ENCODE measurements at regions not wholly inside any gene's neighbourhood (a gene's known extent, or its start where the extent isn't known, plus 50 kb on each side); places are given as distances from the start of the nearest gene placed in this dataset.
"Not testable (repeated sequence)": the region's sequence is repeated elsewhere in the genome, so short reads cannot be mapped to it uniquely, and the experiment has no call there.

GRCh38 chr2:16103614-16104314 is 163.4 kb downstream of the MYCN start:
- no peaks in the 10 kb centered on the region for H3K27me3 ChIP-seq (ENCODE audit: insufficient read depth, low read length)
- 0 out of 2 replicates have a peak overlapping the region, but pooled peaks have one; percentile 41 for H3K4me3 ChIP-seq (ENCODE audit: low read length)
- peak overlapping the region; percentile 72 for H3K9ac ChIP-seq (ENCODE audit: low read depth, low read length)
- 47% methylated on average over 11 of the region's 12 CpGs for WGBS
- H3K9me3 ChIP-seq (ENCODE audit: insufficient read depth, low read depth, low read length): no peaks in the 10 kb centered on the region
- peaks cover 50% of the 10 kb centered on the region for H3K4me1 ChIP-seq (ENCODE audit: insufficient read depth, low read length)
- H3K36me3 ChIP-seq (ENCODE audit: insufficient read depth, low read length): no peaks in the 10 kb centered on the region
- H3K27ac ChIP-seq (ENCODE audit: low read depth, low read length): peak overlapping the region; percentile 96

GRCh38 chr2:16102976-16103380 is 162.6 kb downstream of the MYCN start:
- WGBS: 20% methylated on average over 16 of the region's 16 CpGs
- Histone ChIP-seq H3K9me3 (ENCODE audit: insufficient read depth, low read depth, low read length) (no peaks in the 10 kb centered on the region), H3K36me3 (ENCODE audit: insufficient read depth, low read length) (no peaks in the 10 kb centered on the region), H3K27ac (ENCODE audit: low read depth, low read length) (peak overlapping the region; percentile 96), H3K4me3 (ENCODE audit: low read length) (no peak overlapping the region), H3K9ac (ENCODE audit: low read depth, low read length) (peak overlapping the region; percentile 21; the same call in 1 of the 2 replicates), H3K4me1 (ENCODE audit: insufficient read depth, low read length) (peaks cover 50% of the 10 kb centered on the region), H3K27me3 (ENCODE audit: insufficient read depth, low read length) (no peaks in the 10 kb centered on the region)

GRCh38 chr2:16102358-16102975 is 162.1 kb downstream of the MYCN start:
- no peaks in the 10 kb centered on the region for H3K36me3 ChIP-seq (ENCODE audit: insufficient read depth, low read length)

GRCh38 chr2:16101196-16101595 is 160.8 kb downstream of the MYCN start:
- Histone ChIP-seq H3K36me3 (ENCODE audit: insufficient read depth, low read length) (no peaks in the 10 kb centered on the region), H3K27me3 (ENCODE audit: insufficient read depth, low read length) (no peaks in the 10 kb centered on the region), H3K4me3 (ENCODE audit: low read length) (no peak overlapping the region), H3K9me3 (ENCODE audit: insufficient read depth, low read depth, low read length) (no peaks in the 10 kb centered on the region), H3K27ac (ENCODE audit: low read depth, low read length) (no peak overlapping the region), H3K9ac (ENCODE audit: low read depth, low read length) (no peak overlapping the region), H3K4me1 (ENCODE audit: insufficient read depth, low read length) (peaks cover 38% of the 10 kb centered on the region)
- WGBS: 92% methylated on average over 3 of the region's 3 CpGs

More at GRCh38 chr2:16102358-16102975, 162.1 kb downstream of the MYCN start:
- Histone ChIP-seq H3K4me1 (ENCODE audit: insufficient read depth, low read length) (peaks cover 50% of the 10 kb centered on the region), H3K27me3 (ENCODE audit: insufficient read depth, low read length) (no peaks in the 10 kb centered on the region), H3K4me3 (ENCODE audit: low read length) (no peak overlapping the region), H3K9ac (ENCODE audit: low read depth, low read length) (peak overlapping the region; percentile 21), H3K27ac (ENCODE audit: low read depth, low read length) (peak overlapping the region; percentile 96), H3K9me3 (ENCODE audit: insufficient read depth, low read depth, low read length) (no peaks in the 10 kb centered on the region)
- WGBS: 41% methylated on average over 13 of the region's 14 CpGs

- no peaks in the 10 kb centered on the region for H3K36me3 ChIP-seq (ENCODE audit: insufficient read depth, low read length)
- H3K4me1 ChIP-seq (ENCODE audit: insufficient read depth, low read length): peaks cover 29% of the 10 kb centered on the region
- no peak overlapping the region for H3K27ac ChIP-seq (ENCODE audit: low read depth, low read length)
- H3K9ac ChIP-seq (ENCODE audit: low read depth, low read length): no peak overlapping the region
- H3K9me3 ChIP-seq (ENCODE audit: insufficient read depth, low read depth, low read length): no peaks in the 10 kb centered on the region
- no peak overlapping the region for H3K4me3 ChIP-seq (ENCODE audit: low read length)
- WGBS: 95% methylated on average over 1 of the region's 1 CpG
- no peaks in the 10 kb centered on the region for H3K27me3 ChIP-seq (ENCODE audit: insufficient read depth, low read length)
Measured at GRCh38 chr2:16100006-16100405, 159.7 kb downstream of the MYCN start.

GRCh38 chr2:16099326-16099725 is 159.0 kb downstream of the MYCN start:
- Histone ChIP-seq H3K27ac (ENCODE audit: low read depth, low read length) (no peak overlapping the region), H3K36me3 (ENCODE audit: insufficient read depth, low read length) (no peaks in the 10 kb centered on the region), H3K27me3 (ENCODE audit: insufficient read depth, low read length) (no peaks in the 10 kb centered on the region), H3K4me3 (ENCODE audit: low read length) (no peak overlapping the region), H3K9ac (ENCODE audit: low read depth, low read length) (no peak overlapping the region), H3K4me1 (ENCODE audit: insufficient read depth, low read length) (peaks cover 23% of the 10 kb centered on the region), H3K9me3 (ENCODE audit: insufficient read depth, low read depth, low read length) (no peaks in the 10 kb centered on the region)
- 94% methylated on average over 2 of the region's 2 CpGs for WGBS

GRCh38 chr2:16096962-16097361 is 156.6 kb downstream of the MYCN start:
- Histone ChIP-seq H3K36me3 (ENCODE audit: insufficient read depth, low read length) (no peaks in the 10 kb centered on the region), H3K4me1 (ENCODE audit: insufficient read depth, low read length) (no peaks in the 10 kb centered on the region; the same call in 1 of the 2 replicates), H3K9ac (ENCODE audit: low read depth, low read length) (no peak overlapping the region), H3K4me3 (ENCODE audit: low read length) (no peak overlapping the region), H3K27ac (ENCODE audit: low read depth, low read length) (no peak overlapping the region), H3K27me3 (ENCODE audit: insufficient read depth, low read length) (no peaks in the 10 kb centered on the region), H3K9me3 (ENCODE audit: insufficient read depth, low read depth, low read length) (no peaks in the 10 kb centered on the region)
- 96% methylated on average over 4 of the region's 4 CpGs for WGBS

- H3K27ac ChIP-seq (ENCODE audit: low read depth, low read length); H3K4me3 ChIP-seq (ENCODE audit: low read length); H3K36me3 ChIP-seq (ENCODE audit: insufficient read depth, low read length); H3K9me3 ChIP-seq (ENCODE audit: insufficient read depth, low read depth, low read length); H3K27me3 ChIP-seq (ENCODE audit: insufficient read depth, low read length); H3K9ac ChIP-seq (ENCODE audit: low read depth, low read length); H3K4me1 ChIP-seq (ENCODE audit: insufficient read depth, low read length): not testable (repeated sequence)
- 100% methylated on average over 1 of the region's 1 CpG for WGBS
Measured at GRCh38 chr2:16095483-16095882, 155.1 kb downstream of the MYCN start.

- H3K36me3 ChIP-seq (ENCODE audit: insufficient read depth, low read length): no peaks in the 10 kb centered on the region
- H3K27me3 ChIP-seq (ENCODE audit: insufficient read depth, low read length): no peaks in the 10 kb centered on the region
- H3K4me1 ChIP-seq (ENCODE audit: insufficient read depth, low read length): no peaks in the 10 kb centered on the region
- 88% methylated on average over 6 of the region's 6 CpGs for WGBS
- H3K9ac ChIP-seq (ENCODE audit: low read depth, low read length): no peak overlapping the region
- H3K27ac ChIP-seq (ENCODE audit: low read depth, low read length): no peak overlapping the region
- no peak overlapping the region for H3K4me3 ChIP-seq (ENCODE audit: low read length)
- no peaks in the 10 kb centered on the region for H3K9me3 ChIP-seq (ENCODE audit: insufficient read depth, low read depth, low read length)
Measured at GRCh38 chr2:16094811-16095210, 154.5 kb downstream of the MYCN start.

- Histone ChIP-seq H3K27me3 (ENCODE audit: insufficient read depth, low read length) (no peaks in the 10 kb centered on the region), H3K36me3 (ENCODE audit: insufficient read depth, low read length) (no peaks in the 10 kb centered on the region), H3K4me3 (ENCODE audit: low read length) (no peak overlapping the region), H3K27ac (ENCODE audit: low read depth, low read length) (no peak overlapping the region), H3K4me1 (ENCODE audit: insufficient read depth, low read length) (no peaks in the 10 kb centered on the region), H3K9ac (ENCODE audit: low read depth, low read length) (no peak overlapping the region), H3K9me3 (ENCODE audit: insufficient read depth, low read depth, low read length) (no peaks in the 10 kb centered on the region)
- WGBS: 86% methylated on average over 17 of the region's 17 CpGs
Measured at GRCh38 chr2:16093639-16094529, 153.5 kb downstream of the MYCN start.
